ENCODE measurements at regions not wholly inside any gene's neighbourhood (a gene's known extent, or its start where the extent isn't known, plus 50 kb on each side); places are given as distances from the start of the nearest gene placed in this dataset.

GRCh38 chr20:17827759-17828559, 128.2 kb downstream of the BANF2 start:
- TF ChIP-seq POLR2A (IDR thresholded peaks at IDR 0.05) (no peak), CTCF (IDR thresholded peaks at IDR 0.05) (no peak)
